CD14-positive monocyte (primary cell): ENCODE measurements at regions not wholly inside any gene's neighbourhood (a gene's known extent, or its start where the extent isn't known, plus 50 kb on each side); places are given as distances from the start of the nearest gene placed in this dataset.

Experiments used
- DNase-seq, 3 donors: peaks; one replicate each; pipeline ENCODE4 v3.0.0-alpha.2; 2011 to 2022
- H2AFZ ChIP-seq: 2 replicates; pipeline ENCODE4 v1.6.0; 2012; ENCODE audit warnings: mild to moderate bottlenecking, low read depth, low read length, inconsistent platforms; ENCODE audit not compliant: insufficient read depth, poor library complexity, severe bottlenecking
- H3K27ac ChIP-seq, 2 donors: 1 replicate in 1 of 2; 2 replicates in 1 of 2; pipeline ENCODE4 v1.5.1; 2012 to 2013; ENCODE audit warnings: low read length in 2 of 2, control low read depth in 1 of 2, inconsistent platforms in 1 of 2, low read depth in 1 of 2, mild to moderate bottlenecking in 1 of 2
- H3K27me3 ChIP-seq, 2 donors: one replicate each; pipeline versions ENCODE4 v1.6.0 to v1.6.1; 2011 to 2013; ENCODE audit warnings: low read length in 2 of 2; ENCODE audit not compliant: control insufficient read depth in 2 of 2, insufficient read depth in 2 of 2
- H3K36me3 ChIP-seq, 2 donors: replicated peaks in 1 of 2; 1 replicate in 1 of 2; 2 replicates in 1 of 2; pipeline versions ENCODE4 v1.5.1 to v1.6.1; 2012 to 2013; ENCODE audit warnings: low read length in 2 of 2, control low read depth in 1 of 2, inconsistent platforms in 1 of 2, mild to moderate bottlenecking in 1 of 2; ENCODE audit not compliant: insufficient read depth in 2 of 2, control insufficient read depth in 1 of 2
- H3K4me1 ChIP-seq, 2 donors: 1 replicate in 1 of 2; 2 replicates in 1 of 2; pipeline versions ENCODE4 v1.5.1 to v1.6.1; 2012 to 2013; ENCODE audit warnings: low read length in 2 of 2, control low read depth in 1 of 2, inconsistent platforms in 1 of 2, mild to moderate bottlenecking in 1 of 2, moderate library complexity in 1 of 2; ENCODE audit not compliant: insufficient read depth in 2 of 2, control insufficient read depth in 1 of 2
- H3K4me2 ChIP-seq: replicated peaks from 2 replicates; pipeline ENCODE3; 2012; ENCODE audit warnings: low read length, moderate library complexity, mild to moderate bottlenecking; ENCODE audit not compliant: poor library complexity, severe bottlenecking; ENCODE audit errors: extremely low read depth
- H3K4me3 ChIP-seq, 3 experiments: fragments of 200-600 bp in 1 of 3; sonication (generic) in 1 of 3; replicated peaks in 1 of 3; 1 replicate in 2 of 3; 2 replicates in 1 of 3; pipeline ENCODE4 v1.5.1; 2011 to 2013; ENCODE audit warnings: low read length in 3 of 3, mild to moderate bottlenecking in 3 of 3, control low read depth in 2 of 3, low read depth in 2 of 3, inconsistent platforms in 1 of 3, moderate library complexity in 1 of 3
- H3K79me2 ChIP-seq: 2 replicates; pipeline ENCODE4 v1.6.0; 2012; ENCODE audit warnings: mild to moderate bottlenecking, control low read depth, inconsistent platforms, low read length, moderate library complexity; ENCODE audit not compliant: insufficient read depth
- H3K9ac ChIP-seq: 2 replicates; pipeline ENCODE4 v1.6.0; 2017; ENCODE audit warnings: low read length, mild to moderate bottlenecking; ENCODE audit not compliant: insufficient read depth, poor library complexity, severe bottlenecking
- H3K9me3 ChIP-seq, 2 donors: replicated peaks in 1 of 2; 1 replicate in 1 of 2; 2 replicates in 1 of 2; pipeline versions ENCODE4 v1.5.1 to v1.6.1; 2012 to 2013; ENCODE audit warnings: low read length in 2 of 2, control low read depth in 1 of 2; ENCODE audit not compliant: control insufficient read depth in 1 of 2, insufficient read depth in 1 of 2
- H4K20me1 ChIP-seq: 2 replicates; pipeline ENCODE4 v1.6.0; 2012; ENCODE audit warnings: mild to moderate bottlenecking, low read length, control low read depth, moderate library complexity; ENCODE audit not compliant: insufficient read depth
- H3K27ac Mint-ChIP-seq, 7 donors: one replicate each; pipeline ENCODE4 v1.8.0; 2020; ENCODE audit warnings: mild to moderate bottlenecking in 7 of 7, mixed read lengths in 7 of 7, moderate library complexity in 6 of 7, inconsistent platforms in 2 of 7
- H3K27me3 Mint-ChIP-seq, 3 donors: one replicate each; pipeline ENCODE4 v1.8.0; 2021 to 2022; ENCODE audit warnings: low read depth in 3 of 3, mild to moderate bottlenecking in 3 of 3, mixed read lengths in 3 of 3, moderate library complexity in 3 of 3, inconsistent platforms in 1 of 3
- H3K36me3 Mint-ChIP-seq, 2 donors: one replicate each; pipeline ENCODE4 v1.8.0; 2020; ENCODE audit warnings: mixed read lengths in 2 of 2, inconsistent platforms in 1 of 2, mild to moderate bottlenecking in 1 of 2
- H3K4me1 Mint-ChIP-seq: one replicate; pipeline ENCODE4 v1.8.0; 2020; ENCODE audit warnings: mild to moderate bottlenecking, mixed read lengths
- H3K4me3 Mint-ChIP-seq, 2 donors: one replicate each; pipeline ENCODE4 v1.8.0; 2020; ENCODE audit warnings: mild to moderate bottlenecking in 2 of 2, mixed read lengths in 2 of 2, moderate library complexity in 1 of 2
- H3K9me3 Mint-ChIP-seq, 7 donors: one replicate each; pipeline ENCODE4 v1.8.0; 2020 to 2022; ENCODE audit warnings: mixed read lengths in 7 of 7, mild to moderate bottlenecking in 6 of 7, moderate library complexity in 6 of 7, inconsistent platforms in 2 of 7
- WGBS: methylation state at CpG from one replicate; pipeline ENCODE4 v1.1.5; 2013; ENCODE audit warnings: missing lambda C conversion rate; ENCODE audit not compliant: insufficient coverage; 5-methylcytosine and 5-hydroxymethylcytosine counted together
- intact Hi-C, 2 donors: fragments of 100-400 bp; cut with micrococcal nuclease; formaldehyde crosslinking; loops; one replicate each; pipeline versions ENCODE4 v1.15.0 to v1.15.1; 2023
- TF ChIP-seq, protein P1 (sequence below): fragments of 200-600 bp; IDR thresholded peaks from one replicate; pipeline ENCODE4 v1.8.0; 2022; ENCODE audit warnings: antibody characterized with exemption, mild to moderate bottlenecking

DNA sequence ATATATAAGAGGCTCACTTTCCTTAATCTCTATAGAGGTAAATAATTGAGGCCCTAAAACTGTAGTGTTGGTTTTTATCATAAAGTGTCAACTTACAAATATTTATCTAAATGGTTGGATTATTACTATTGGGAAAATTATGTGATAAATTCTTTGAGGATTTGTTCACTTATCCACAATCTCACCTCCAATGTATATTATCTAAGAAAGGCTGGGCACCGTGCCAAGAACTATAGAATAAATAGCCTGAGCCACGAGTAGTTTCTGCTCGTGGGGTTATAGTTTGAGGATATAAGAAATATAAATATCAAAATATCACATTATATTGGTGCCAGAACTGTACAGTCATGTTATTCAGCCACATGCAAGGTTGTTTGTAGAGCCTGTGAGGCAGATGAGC lies 177.9 kb downstream of the VEGFC start:
- Mint-ChIP-seq H3K4me3 (no peak overlapping the region), H3K9me3 (peaks cover 0 to 2% (median 2%) of the 10 kb centered on the region in 7 donors), H3K36me3 (no peaks in the 10 kb centered on the region), H3K27me3 (no peaks in the 10 kb centered on the region), H3K4me1 (no peaks in the 10 kb centered on the region), H3K27ac (no peak overlapping the region)
- Histone ChIP-seq H2AFZ (no peak overlapping the region), H4K20me1 (no peaks in the 10 kb centered on the region), H3K9me3 (peaks cover 0 to 5% of the 10 kb centered on the region in 2 donors), H3K4me1 (no peaks in the 10 kb centered on the region), H3K9ac (no peak overlapping the region), H3K36me3 (no peaks in the 10 kb centered on the region), H3K27me3 (no peaks in the 10 kb centered on the region), H3K4me3 (no peak overlapping the region), H3K79me2 (no peaks in the 10 kb centered on the region), H3K4me2 (no peak overlapping the region), H3K27ac (no peak overlapping the region)
- no peak for DNase-seq
- no CpG with 5 or more reads among the region's 3 CpGs for WGBS
- intact Hi-C loops: no loop called here
- TF ChIP-seq, protein P1, sequence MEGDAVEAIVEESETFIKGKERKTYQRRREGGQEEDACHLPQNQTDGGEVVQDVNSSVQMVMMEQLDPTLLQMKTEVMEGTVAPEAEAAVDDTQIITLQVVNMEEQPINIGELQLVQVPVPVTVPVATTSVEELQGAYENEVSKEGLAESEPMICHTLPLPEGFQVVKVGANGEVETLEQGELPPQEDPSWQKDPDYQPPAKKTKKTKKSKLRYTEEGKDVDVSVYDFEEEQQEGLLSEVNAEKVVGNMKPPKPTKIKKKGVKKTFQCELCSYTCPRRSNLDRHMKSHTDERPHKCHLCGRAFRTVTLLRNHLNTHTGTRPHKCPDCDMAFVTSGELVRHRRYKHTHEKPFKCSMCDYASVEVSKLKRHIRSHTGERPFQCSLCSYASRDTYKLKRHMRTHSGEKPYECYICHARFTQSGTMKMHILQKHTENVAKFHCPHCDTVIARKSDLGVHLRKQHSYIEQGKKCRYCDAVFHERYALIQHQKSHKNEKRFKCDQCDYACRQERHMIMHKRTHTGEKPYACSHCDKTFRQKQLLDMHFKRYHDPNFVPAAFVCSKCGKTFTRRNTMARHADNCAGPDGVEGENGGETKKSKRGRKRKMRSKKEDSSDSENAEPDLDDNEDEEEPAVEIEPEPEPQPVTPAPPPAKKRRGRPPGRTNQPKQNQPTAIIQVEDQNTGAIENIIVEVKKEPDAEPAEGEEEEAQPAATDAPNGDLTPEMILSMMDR: no peak

DNA sequence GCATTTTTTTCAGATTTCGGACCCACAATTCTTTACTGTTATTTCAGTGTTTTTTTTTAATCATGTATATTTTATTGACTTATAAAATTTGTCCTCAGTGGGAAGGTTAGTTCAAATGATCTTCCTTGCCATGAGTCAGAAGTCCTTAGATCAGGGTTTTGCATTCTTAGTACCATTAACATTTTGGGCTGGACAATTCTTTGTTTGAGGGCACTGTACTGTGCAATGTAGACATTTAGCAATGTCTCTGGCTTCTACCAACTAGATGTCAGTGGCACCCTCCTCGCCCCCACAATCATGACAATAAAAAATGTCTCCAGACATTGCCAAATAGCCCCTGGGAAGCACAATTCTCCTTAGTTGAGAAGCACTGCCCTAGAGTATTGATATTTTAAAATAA lies 176.6 kb downstream of the VEGFC start:
- no peak for DNase-seq
- no peaks in the 10 kb centered on the region for H3K36me3 ChIP-seq
- no peak overlapping the region for H3K9ac ChIP-seq
- peaks cover 0 to 10% of the 10 kb centered on the region in 2 donors for H3K9me3 ChIP-seq
- Mint-ChIP-seq H3K27ac (no peak overlapping the region), H3K9me3 (peaks cover 0 to 5% (median 2%) of the 10 kb centered on the region in 7 donors), H3K4me1 (no peaks in the 10 kb centered on the region), H3K27me3 (peaks cover 0 to 1% (median 0%) of the 10 kb centered on the region in 3 donors), H3K4me3 (no peak overlapping the region), H3K36me3 (no peaks in the 10 kb centered on the region)
- TF ChIP-seq, protein P1: no peak
- no peaks in the 10 kb centered on the region for H4K20me1 ChIP-seq
- intact Hi-C loops: no loop called here
- H3K27me3 ChIP-seq: no peaks in the 10 kb centered on the region
- no peaks in the 10 kb centered on the region for H3K4me1 ChIP-seq
- no peaks in the 10 kb centered on the region for H3K79me2 ChIP-seq
- H2AFZ ChIP-seq: no peak overlapping the region
- H3K4me2 ChIP-seq: no peak overlapping the region
- no peak overlapping the region for H3K27ac ChIP-seq
- WGBS: no CpG with 5 or more reads among the region's 2 CpGs
- H3K4me3 ChIP-seq: no peak overlapping the region
